ENCODE measurements at regions not wholly inside any gene's neighbourhood (a gene's known extent, or its start where the extent isn't known, plus 50 kb on each side); places are given as distances from the start of the nearest gene placed in this dataset.

DNA sequence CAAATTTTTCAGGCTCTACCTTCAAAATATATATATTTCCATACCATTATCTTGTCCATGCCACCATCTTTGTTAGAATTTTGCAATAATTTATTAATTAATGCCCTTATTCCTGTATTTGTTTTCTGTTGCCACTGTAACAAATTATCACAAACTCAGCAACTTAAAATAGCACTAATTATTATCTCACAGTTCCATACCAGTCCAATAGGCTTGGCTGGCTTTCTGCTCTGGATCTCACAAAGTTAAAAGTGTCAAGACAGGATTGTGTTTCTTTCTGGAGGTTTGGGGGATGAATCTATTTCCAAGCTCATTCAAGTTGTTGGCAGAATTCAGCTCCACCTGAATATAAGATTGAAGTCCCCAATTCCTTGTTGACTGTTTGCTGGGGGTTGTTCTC is 58.6 kb upstream of the SLC38A4 start:
- peaks cover 3% of the 10 kb centered on the region for H3K27me3 Mint-ChIP-seq (ENCODE audit: low read depth)
- DNase-seq, result no peak
- H3K4me1 Mint-ChIP-seq (ENCODE audit: low read depth), result no peaks in the 10 kb centered on the region
- H3K36me3 Mint-ChIP-seq (ENCODE audit: low read depth), result no peaks in the 10 kb centered on the region
- no peak overlapping the region for H3K4me3 Mint-ChIP-seq
- no peaks in the 10 kb centered on the region for H3K9me3 Mint-ChIP-seq
- CTCF ChIA-PET, result interaction anchor here (0.6 to 1.3 kb wide), 2 partner anchors 8 to 208 kb away, joined by 3 to 4 read pairs; no protein-coding TSS in a partner anchor
- intact Hi-C loops (cut with micrococcal nuclease), result no loop called here
- H3K27ac Mint-ChIP-seq, result no peak overlapping the region

DNA sequence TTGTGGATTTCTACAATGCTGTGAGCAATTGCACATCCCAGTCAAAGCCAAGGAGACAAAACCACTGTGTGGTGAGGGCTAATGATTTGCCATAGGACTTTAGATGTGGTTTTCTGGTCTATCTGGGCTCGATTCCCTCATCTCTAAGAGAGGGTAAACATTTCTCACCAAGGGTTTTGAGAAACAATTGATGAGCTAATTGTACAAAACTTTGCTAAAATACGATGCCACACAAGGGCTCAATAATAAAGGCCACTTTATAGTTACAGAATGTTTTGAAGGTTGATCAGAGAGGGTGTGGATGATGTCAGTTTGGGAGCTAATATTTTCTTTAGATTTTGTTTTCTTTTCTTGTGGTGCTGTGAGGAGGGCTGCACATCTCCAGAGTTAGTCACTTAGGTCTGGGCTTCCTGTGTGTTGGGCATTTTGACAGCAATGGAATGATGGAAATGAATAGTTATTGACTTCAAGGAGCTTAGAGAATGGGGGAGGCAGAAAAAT is 60.8 kb upstream of the SLC38A4 start:
- Mint-ChIP-seq H3K27me3 (ENCODE audit: low read depth) (no peaks in the 10 kb centered on the region), H3K36me3 (ENCODE audit: low read depth) (no peaks in the 10 kb centered on the region), H3K9me3 (no peaks in the 10 kb centered on the region), H3K4me1 (ENCODE audit: low read depth) (no peaks in the 10 kb centered on the region), H3K27ac (no peak overlapping the region), H3K4me3 (no peak overlapping the region)
- intact Hi-C loops (cut with micrococcal nuclease), result no loop called here
- CTCF ChIA-PET, result no interaction called here
- no peak for DNase-seq

GRCh38 chr12:46887870-46888269 is 62.1 kb upstream of the SLC38A4 start:
- Mint-ChIP-seq H3K27ac (no peak overlapping the region), H3K4me1 (ENCODE audit: low read depth) (no peaks in the 10 kb centered on the region)
- CTCF ChIA-PET, result interaction anchor here (0.7 kb wide), 1 partner anchor 743 kb away, joined by 3 read pairs; no protein-coding TSS in a partner anchor

DNA sequence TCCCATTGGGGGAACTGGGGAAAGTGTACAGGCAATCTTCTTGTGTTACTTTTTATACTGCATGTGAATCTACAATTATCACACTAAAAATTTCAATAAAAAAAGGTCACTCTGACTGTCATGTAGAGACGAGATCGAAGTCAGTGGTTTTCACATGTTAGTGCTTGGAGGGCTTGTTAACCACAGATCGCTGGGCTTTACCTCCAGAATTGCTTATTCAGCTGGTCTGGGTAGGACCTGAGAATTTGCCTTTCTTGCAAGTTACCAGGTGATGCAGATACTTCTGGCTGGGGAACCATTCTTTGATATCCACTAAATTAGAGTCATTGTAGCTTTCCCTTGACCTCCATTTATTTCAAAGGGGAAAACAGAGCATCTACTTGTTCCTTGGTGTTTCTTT is 62.8 kb upstream of the SLC38A4 start:
- no peak overlapping the region for H3K27ac Mint-ChIP-seq
- intact Hi-C loops (cut with micrococcal nuclease), result no loop called here
- peaks cover 4% of the 10 kb centered on the region for H3K27me3 Mint-ChIP-seq (ENCODE audit: low read depth)
- no peak for DNase-seq
- H3K36me3 Mint-ChIP-seq (ENCODE audit: low read depth), result no peaks in the 10 kb centered on the region
- CTCF ChIA-PET, result no interaction called here
- H3K4me3 Mint-ChIP-seq, result no peak overlapping the region
- H3K4me1 Mint-ChIP-seq (ENCODE audit: low read depth), result no peaks in the 10 kb centered on the region
- H3K9me3 Mint-ChIP-seq, result no peaks in the 10 kb centered on the region

More at GRCh38 chr12:46887870-46888269, 62.1 kb upstream of the SLC38A4 start:
- Mint-ChIP-seq H3K9me3 (no peaks in the 10 kb centered on the region), H3K36me3 (ENCODE audit: low read depth) (no peaks in the 10 kb centered on the region), H3K27me3 (ENCODE audit: low read depth) (peaks cover 4% of the 10 kb centered on the region), H3K4me3 (no peak overlapping the region)
- no peak for DNase-seq
- intact Hi-C loops (cut with micrococcal nuclease), result no loop called here

GRCh38 chr12:46891306-46891705 is 65.5 kb upstream of the SLC38A4 start:
- H3K4me1 Mint-ChIP-seq (ENCODE audit: low read depth), result no peaks in the 10 kb centered on the region
- H3K27ac Mint-ChIP-seq, result no peak overlapping the region
- intact Hi-C loops (cut with micrococcal nuclease), result no loop called here
- H3K4me3 Mint-ChIP-seq, result no peak overlapping the region
- peaks cover 4% of the 10 kb centered on the region for H3K27me3 Mint-ChIP-seq (ENCODE audit: low read depth)
- H3K36me3 Mint-ChIP-seq (ENCODE audit: low read depth), result no peaks in the 10 kb centered on the region
- no peaks in the 10 kb centered on the region for H3K9me3 Mint-ChIP-seq
- no peak for DNase-seq
- CTCF ChIA-PET, result interaction anchor here (1.2 kb wide), 1 partner anchor 20 kb away, joined by 3 read pairs; no protein-coding TSS in a partner anchor

DNA sequence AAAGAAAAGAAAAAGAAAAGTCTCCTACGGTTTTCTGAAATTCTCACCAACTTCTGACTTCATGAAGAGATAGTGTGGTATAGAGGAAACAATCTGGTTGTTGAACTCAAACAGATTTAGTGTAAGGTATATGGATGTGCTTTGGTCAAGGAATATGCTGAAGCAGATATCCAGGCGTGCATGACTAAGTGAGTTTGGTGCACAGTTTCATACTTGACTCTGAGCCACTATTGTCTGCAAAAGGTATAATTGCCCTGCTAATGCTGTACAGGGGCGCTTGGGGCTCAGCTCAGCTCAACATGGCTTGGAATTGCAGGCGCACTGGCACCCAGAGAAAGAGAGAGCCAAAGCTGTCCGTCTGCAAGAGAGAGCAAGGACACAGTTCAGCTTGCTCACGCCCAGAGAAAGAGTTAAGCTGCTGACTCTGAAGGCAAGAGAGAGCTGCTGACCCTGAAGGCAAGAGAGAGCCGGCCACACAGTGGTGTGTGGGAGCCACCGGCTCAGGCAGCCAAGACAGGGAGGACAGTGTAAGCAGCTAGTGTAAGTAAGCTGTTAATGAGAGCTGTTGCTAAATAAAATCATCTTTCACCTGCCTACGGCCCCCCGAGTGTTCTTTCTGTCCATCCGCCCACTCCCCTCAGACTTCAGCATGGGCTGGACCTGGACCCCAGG is 66.4 kb upstream of the SLC38A4 start:
- CTCF ChIA-PET, result interaction anchor here (0.7 to 1.1 kb wide), 2 partner anchors 9 to 139 kb away, joined by 3 to 4 read pairs; no protein-coding TSS in a partner anchor
- no peak overlapping the region for H3K27ac Mint-ChIP-seq
- H3K27me3 Mint-ChIP-seq (ENCODE audit: low read depth), result peaks cover 4% of the 10 kb centered on the region
- H3K9me3 Mint-ChIP-seq, result peaks cover 4% of the 10 kb centered on the region
- no peak overlapping the region for H3K4me3 Mint-ChIP-seq
- H3K36me3 Mint-ChIP-seq (ENCODE audit: low read depth), result no peaks in the 10 kb centered on the region
- no peaks in the 10 kb centered on the region for H3K4me1 Mint-ChIP-seq (ENCODE audit: low read depth)
- DNase-seq, result no peak
- intact Hi-C loops (cut with micrococcal nuclease), result no loop called here

GRCh38 chr12:46892887-46893286 is 67.1 kb upstream of the SLC38A4 start:
- H3K4me1 Mint-ChIP-seq (ENCODE audit: low read depth), result peaks cover 4% of the 10 kb centered on the region
- CTCF ChIA-PET, result interaction anchor here (0.7 to 1.1 kb wide), 2 partner anchors 9 to 140 kb away, joined by 3 to 4 read pairs; no protein-coding TSS in a partner anchor
- H3K27me3 Mint-ChIP-seq (ENCODE audit: low read depth), result peaks cover 4% of the 10 kb centered on the region
- DNase-seq, result no peak
- no peak overlapping the region for H3K27ac Mint-ChIP-seq
- H3K9me3 Mint-ChIP-seq, result peaks cover 6% of the 10 kb centered on the region
- intact Hi-C loops (cut with micrococcal nuclease), result no loop called here
- H3K36me3 Mint-ChIP-seq (ENCODE audit: low read depth), result no peaks in the 10 kb centered on the region
- H3K4me3 Mint-ChIP-seq, result no peak overlapping the region

DNA sequence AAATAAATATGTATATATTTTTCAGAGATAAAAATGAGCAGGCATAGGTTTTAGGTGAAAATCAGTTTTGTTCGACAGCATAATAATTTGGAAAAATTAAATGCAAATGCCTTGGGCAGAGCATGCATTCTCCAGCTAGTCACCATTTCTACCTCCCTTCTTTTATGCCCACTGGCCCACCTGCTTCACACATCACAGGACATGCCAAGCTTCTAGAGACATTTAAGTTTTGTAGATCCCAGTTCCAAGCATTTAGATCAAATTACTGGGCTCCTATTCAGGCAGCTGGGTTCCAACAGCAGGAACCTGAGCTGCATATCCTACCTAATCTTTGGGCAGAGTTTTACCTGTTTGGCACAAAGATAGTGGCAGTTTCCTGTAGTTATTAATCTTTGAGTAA is 67.6 kb upstream of the SLC38A4 start:
- Mint-ChIP-seq H3K4me1 (ENCODE audit: low read depth) (peaks cover 8% of the 10 kb centered on the region), H3K4me3 (no peak overlapping the region), H3K36me3 (ENCODE audit: low read depth) (no peaks in the 10 kb centered on the region), H3K9me3 (peaks cover 6% of the 10 kb centered on the region), H3K27me3 (ENCODE audit: low read depth) (peaks cover 4% of the 10 kb centered on the region), H3K27ac (no peak overlapping the region)
- DNase-seq, result no peak
- CTCF ChIA-PET, result no interaction called here
- intact Hi-C loops (cut with micrococcal nuclease), result no loop called here

GRCh38 chr12:46895726-46896125 is 69.9 kb upstream of the SLC38A4 start:
- no peaks in the 10 kb centered on the region for H3K36me3 Mint-ChIP-seq (ENCODE audit: low read depth)
- DNase-seq, result no peak
- CTCF ChIA-PET, result no interaction called here
- H3K4me3 Mint-ChIP-seq, result no peak overlapping the region
- H3K9me3 Mint-ChIP-seq, result peaks cover 6% of the 10 kb centered on the region
- intact Hi-C loops (cut with micrococcal nuclease), result no loop called here
- no peak overlapping the region for H3K27ac Mint-ChIP-seq
- H3K4me1 Mint-ChIP-seq (ENCODE audit: low read depth), result peaks cover 14% of the 10 kb centered on the region
- H3K27me3 Mint-ChIP-seq (ENCODE audit: low read depth), result peaks cover 4% of the 10 kb centered on the region

DNA sequence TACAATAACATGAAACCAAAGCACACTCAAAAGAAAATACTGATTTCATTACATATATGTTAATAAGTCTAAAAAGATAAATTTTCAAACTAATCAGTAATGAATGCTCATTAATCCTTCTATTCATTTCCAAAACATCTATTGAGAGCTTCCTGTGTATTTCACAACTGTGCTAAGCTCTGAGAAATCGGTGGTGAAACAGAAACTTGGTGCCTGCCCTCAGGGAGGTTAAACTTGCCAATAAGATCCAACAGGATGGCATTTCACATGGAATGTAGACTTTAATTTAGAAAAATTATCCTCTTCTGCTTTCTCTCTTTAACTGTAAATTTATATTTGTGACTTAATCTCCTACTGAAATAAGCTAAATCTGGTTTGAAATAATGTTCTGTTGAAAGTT is 70.9 kb upstream of the SLC38A4 start:
- no peak overlapping the region for H3K27ac Mint-ChIP-seq

GRCh38 chr12:46898152-46898931 is 72.5 kb upstream of the SLC38A4 start:
- no peaks in the 10 kb centered on the region for H3K27me3 Mint-ChIP-seq (ENCODE audit: low read depth)
- no peak overlapping the region for H3K4me3 Mint-ChIP-seq
- no peaks in the 10 kb centered on the region for H3K36me3 Mint-ChIP-seq (ENCODE audit: low read depth)
- no peak for DNase-seq
- peaks cover 21% of the 10 kb centered on the region for H3K4me1 Mint-ChIP-seq (ENCODE audit: low read depth)
- peaks cover 6% of the 10 kb centered on the region for H3K9me3 Mint-ChIP-seq
- CTCF ChIA-PET, result no interaction called here
- H3K27ac Mint-ChIP-seq, result no peak overlapping the region
- intact Hi-C loops (cut with micrococcal nuclease), result no loop called here

More for the DNA sequence above, 70.9 kb upstream of the SLC38A4 start:
- Mint-ChIP-seq H3K4me1 (ENCODE audit: low read depth) (peaks cover 21% of the 10 kb centered on the region), H3K27me3 (ENCODE audit: low read depth) (peaks cover 4% of the 10 kb centered on the region), H3K4me3 (no peak overlapping the region), H3K9me3 (peaks cover 6% of the 10 kb centered on the region), H3K36me3 (ENCODE audit: low read depth) (no peaks in the 10 kb centered on the region)
- intact Hi-C loops (cut with micrococcal nuclease), result no loop called here
- no peak for DNase-seq
- CTCF ChIA-PET, result no interaction called here

GRCh38 chr12:46898989-46899388 is 73.2 kb upstream of the SLC38A4 start:
- H3K9me3 Mint-ChIP-seq, result peaks cover 6% of the 10 kb centered on the region
- peaks cover 21% of the 10 kb centered on the region for H3K4me1 Mint-ChIP-seq (ENCODE audit: low read depth)
- no peaks in the 10 kb centered on the region for H3K27me3 Mint-ChIP-seq (ENCODE audit: low read depth)
- no peak for DNase-seq
- no peak overlapping the region for H3K4me3 Mint-ChIP-seq
- no peak overlapping the region for H3K27ac Mint-ChIP-seq
- intact Hi-C loops (cut with micrococcal nuclease), result no loop called here
- no peaks in the 10 kb centered on the region for H3K36me3 Mint-ChIP-seq (ENCODE audit: low read depth)
- CTCF ChIA-PET, result no interaction called here
